IPS-15b (cell line): ENCODE measurements at regions not wholly inside any gene's neighbourhood (a gene's known extent, or its start where the extent isn't known, plus 50 kb on each side); places are given as distances from the start of the nearest gene placed in this dataset.

Source experiments
- H3K27me3 ChIP-seq: one replicate; pipeline ENCODE4 v1.6.1; 2013; ENCODE audit warnings: low read length; ENCODE audit not compliant: control insufficient read depth, insufficient read depth
- H3K36me3 ChIP-seq: one replicate; pipeline ENCODE4 v1.6.1; 2013; ENCODE audit warnings: low read length; ENCODE audit not compliant: control insufficient read depth, insufficient read depth
- H3K4me1 ChIP-seq: one replicate; pipeline ENCODE4 v1.6.1; 2013; ENCODE audit warnings: mild to moderate bottlenecking, low read length; ENCODE audit not compliant: control insufficient read depth, insufficient read depth
- H3K4me3 ChIP-seq: one replicate; pipeline ENCODE4 v1.5.1; 2013; ENCODE audit warnings: low read depth, low read length
- H3K9ac ChIP-seq: one replicate; pipeline ENCODE4 v1.6.1; 2013; ENCODE audit warnings: low read depth, mild to moderate bottlenecking, low read length
- H3K9me3 ChIP-seq: one replicate; pipeline ENCODE4 v1.6.1; 2013; ENCODE audit warnings: mild to moderate bottlenecking, low read length; ENCODE audit not compliant: control insufficient read depth, insufficient read depth

- Histone ChIP-seq H3K36me3 (no peaks in the 10 kb centered on the region), H3K9me3 (no peaks in the 10 kb centered on the region), H3K4me3 (no peak overlapping the region), H3K27me3 (no peaks in the 10 kb centered on the region), H3K9ac (no peak overlapping the region), H3K4me1 (no peaks in the 10 kb centered on the region)
Observed at GRCh38 chr9:103799959-103800358, 294.1 kb upstream of the SMC2 start.

DNA sequence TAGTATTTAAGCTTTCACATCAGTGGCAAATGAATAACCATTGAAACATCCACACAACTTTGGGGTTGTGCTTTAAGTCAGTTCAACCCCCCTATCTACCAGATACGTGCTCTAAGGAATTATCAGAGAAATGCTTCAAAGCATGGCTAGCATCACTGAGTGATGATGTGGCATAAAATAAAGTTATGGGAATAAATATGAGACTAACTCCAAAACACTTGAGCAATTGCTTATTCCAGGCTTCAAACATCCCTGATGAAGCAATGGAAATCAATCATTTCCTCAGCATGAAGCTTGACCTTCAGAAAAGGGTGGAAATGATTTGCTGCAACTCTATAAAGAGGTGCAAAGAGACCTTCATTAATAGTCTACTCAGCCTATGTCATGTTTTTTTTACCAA lies 292.0 kb upstream of the SMC2 start:
- H3K9ac ChIP-seq, result no peak overlapping the region
- H3K36me3 ChIP-seq, result no peaks in the 10 kb centered on the region
- no peaks in the 10 kb centered on the region for H3K9me3 ChIP-seq
- no peaks in the 10 kb centered on the region for H3K4me1 ChIP-seq
- H3K4me3 ChIP-seq, result no peak overlapping the region
- H3K27me3 ChIP-seq, result no peaks in the 10 kb centered on the region

- Histone ChIP-seq H3K4me3 (no peak overlapping the region), H3K27me3 (no peaks in the 10 kb centered on the region), H3K9ac (no peak overlapping the region), H3K36me3 (no peaks in the 10 kb centered on the region), H3K9me3 (no peaks in the 10 kb centered on the region), H3K4me1 (no peaks in the 10 kb centered on the region)
Observed at GRCh38 chr9:103803245-103803644, 290.9 kb upstream of the SMC2 start.

DNA sequence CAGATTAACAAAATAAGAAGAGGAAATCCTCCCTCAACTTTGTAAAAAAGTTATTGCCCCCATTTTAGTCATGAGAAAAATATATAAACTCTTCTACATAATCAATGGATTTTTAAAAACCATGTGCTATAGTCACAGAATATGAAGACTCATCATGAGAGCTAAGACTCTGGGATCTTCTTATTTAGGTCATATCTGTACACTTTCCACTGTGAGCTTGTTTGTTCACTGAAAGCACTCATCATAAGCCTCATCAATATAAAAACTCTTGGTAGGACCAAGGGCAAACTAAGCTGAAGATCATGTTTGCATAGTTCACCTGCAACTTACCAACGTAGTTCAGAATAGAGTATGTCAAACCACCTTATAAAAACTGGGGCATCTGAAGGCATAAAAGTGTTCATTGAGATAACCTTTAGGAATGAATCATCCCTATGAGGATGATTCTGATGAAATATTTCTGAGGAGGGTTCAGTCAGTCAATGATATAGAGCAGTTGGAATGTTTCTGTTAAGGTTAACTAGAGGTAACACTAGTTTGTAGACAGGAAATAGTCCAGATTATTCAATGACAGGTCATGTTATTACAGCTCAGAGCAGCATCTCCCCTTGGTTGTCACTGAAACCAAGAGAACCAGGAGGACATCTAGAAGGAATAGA lies 289.9 kb upstream of the SMC2 start:
- Histone ChIP-seq H3K27me3 (no peaks in the 10 kb centered on the region), H3K9me3 (no peaks in the 10 kb centered on the region), H3K9ac (no peak overlapping the region), H3K4me3 (no peak overlapping the region), H3K4me1 (no peaks in the 10 kb centered on the region), H3K36me3 (no peaks in the 10 kb centered on the region)

DNA sequence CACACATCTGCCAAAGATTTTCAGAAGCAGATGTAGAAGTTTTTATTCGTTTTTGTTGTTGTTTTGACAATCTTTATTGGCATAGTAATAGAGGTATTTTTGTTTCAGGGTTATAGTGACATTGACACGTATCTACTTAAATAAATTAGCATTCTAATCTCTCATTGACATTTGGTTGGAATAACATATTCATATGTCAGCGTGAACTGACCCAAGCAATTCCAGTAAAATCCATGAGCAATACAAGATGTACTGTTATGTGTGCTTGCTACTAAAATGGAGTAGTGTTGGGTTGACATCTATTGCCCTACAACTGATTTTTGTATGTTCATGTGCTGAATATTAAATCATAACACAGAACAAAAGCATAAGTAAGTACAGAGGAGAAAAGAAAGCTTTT lies 284.4 kb upstream of the SMC2 start:
- no peaks in the 10 kb centered on the region for H3K9me3 ChIP-seq
- H3K4me3 ChIP-seq, result no peak overlapping the region
- H3K27me3 ChIP-seq, result no peaks in the 10 kb centered on the region
- no peaks in the 10 kb centered on the region for H3K36me3 ChIP-seq
- no peaks in the 10 kb centered on the region for H3K4me1 ChIP-seq
- no peak overlapping the region for H3K9ac ChIP-seq

DNA sequence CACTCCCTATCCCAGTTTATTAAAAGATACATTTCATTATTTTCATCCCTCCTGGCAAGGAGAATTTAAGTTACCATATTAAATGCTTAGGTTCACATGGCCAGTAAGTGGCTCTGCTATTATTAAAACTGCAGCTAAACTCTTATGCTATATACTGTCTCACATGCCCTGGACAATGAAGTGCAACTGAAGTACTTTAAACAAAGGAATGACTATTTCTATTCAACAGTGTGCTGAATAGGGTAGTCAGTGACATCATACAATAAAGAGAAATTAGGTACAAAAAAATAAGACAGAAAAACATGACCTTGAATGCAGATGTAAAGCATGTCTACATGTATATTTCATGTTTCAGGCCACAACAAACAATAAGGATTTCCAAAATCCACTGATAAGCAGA lies 282.6 kb upstream of the SMC2 start:
- Histone ChIP-seq H3K27me3 (no peaks in the 10 kb centered on the region), H3K9me3 (no peaks in the 10 kb centered on the region), H3K9ac (no peak overlapping the region), H3K36me3 (no peaks in the 10 kb centered on the region), H3K4me3 (no peak overlapping the region), H3K4me1 (no peaks in the 10 kb centered on the region)

GRCh38 chr9:103816146-103816545 lies 278.0 kb upstream of the SMC2 start:
- Histone ChIP-seq H3K4me3 (no peak overlapping the region), H3K9me3 (no peaks in the 10 kb centered on the region), H3K36me3 (no peaks in the 10 kb centered on the region), H3K9ac (no peak overlapping the region), H3K4me1 (no peaks in the 10 kb centered on the region), H3K27me3 (no peaks in the 10 kb centered on the region)

DNA sequence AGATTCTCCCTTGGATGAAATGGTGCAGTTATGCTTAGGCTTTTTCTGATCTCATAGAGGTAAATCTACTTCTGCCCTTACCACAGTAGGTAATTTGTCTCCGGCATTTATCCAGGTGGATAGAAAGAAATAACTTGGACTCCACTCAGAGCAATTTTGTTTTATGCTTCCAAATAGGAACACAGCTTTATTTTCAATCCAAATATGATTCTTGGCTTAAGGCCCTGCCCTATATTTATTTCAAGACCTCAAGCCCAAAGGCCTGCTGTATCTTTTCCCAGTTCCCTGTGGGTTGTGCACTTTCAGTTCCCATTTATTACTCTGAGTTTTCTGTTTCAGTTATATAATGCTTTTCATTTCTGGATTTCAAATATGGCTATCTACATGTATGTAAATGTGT lies 274.2 kb upstream of the SMC2 start:
- no peak overlapping the region for H3K4me3 ChIP-seq
- no peak overlapping the region for H3K9ac ChIP-seq
- no peaks in the 10 kb centered on the region for H3K27me3 ChIP-seq
- no peaks in the 10 kb centered on the region for H3K4me1 ChIP-seq
- no peaks in the 10 kb centered on the region for H3K36me3 ChIP-seq
- H3K9me3 ChIP-seq, result no peaks in the 10 kb centered on the region

GRCh38 chr9:103821115-103821514 lies 273.0 kb upstream of the SMC2 start:
- no peaks in the 10 kb centered on the region for H3K4me1 ChIP-seq

DNA sequence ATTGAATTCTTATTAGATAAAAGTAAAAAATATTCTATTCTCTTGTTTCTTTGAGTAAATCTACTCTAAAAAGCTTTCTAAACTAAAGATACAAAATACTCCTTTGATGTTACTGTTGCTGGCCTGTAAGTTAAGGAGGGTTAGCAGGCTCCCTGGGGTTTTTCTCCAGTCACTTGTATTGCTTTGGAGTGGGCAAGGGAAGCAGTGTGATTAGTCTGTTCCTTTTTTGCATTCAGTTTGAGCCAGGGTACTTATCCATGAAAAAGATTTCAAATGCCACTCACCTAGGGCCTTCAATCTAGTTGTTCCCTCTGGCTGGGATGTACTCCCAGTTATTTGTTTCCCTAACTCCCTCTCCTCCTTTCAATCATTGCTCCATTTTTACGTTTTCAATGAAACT lies 256.2 kb upstream of the SMC2 start:
- no peaks in the 10 kb centered on the region for H3K9me3 ChIP-seq
- H3K4me1 ChIP-seq, result peaks cover 3% of the 10 kb centered on the region
- no peaks in the 10 kb centered on the region for H3K36me3 ChIP-seq
- H3K9ac ChIP-seq, result no peak overlapping the region
- H3K4me3 ChIP-seq, result no peak overlapping the region
- no peaks in the 10 kb centered on the region for H3K27me3 ChIP-seq

More at GRCh38 chr9:103821115-103821514, 273.0 kb upstream of the SMC2 start:
- Histone ChIP-seq H3K36me3 (no peaks in the 10 kb centered on the region), H3K4me3 (no peak overlapping the region), H3K9me3 (no peaks in the 10 kb centered on the region), H3K27me3 (no peaks in the 10 kb centered on the region), H3K9ac (no peak overlapping the region)

- no peak overlapping the region for H3K4me3 ChIP-seq
- H3K4me1 ChIP-seq, result peaks cover 3% of the 10 kb centered on the region
- no peaks in the 10 kb centered on the region for H3K9me3 ChIP-seq
- no peaks in the 10 kb centered on the region for H3K27me3 ChIP-seq
- H3K36me3 ChIP-seq, result no peaks in the 10 kb centered on the region
- no peak overlapping the region for H3K9ac ChIP-seq
Observed at GRCh38 chr9:103839197-103839596, 254.9 kb upstream of the SMC2 start.

GRCh38 chr9:103867886-103868285 lies 226.2 kb upstream of the SMC2 start:
- no peaks in the 10 kb centered on the region for H3K4me1 ChIP-seq
- no peak overlapping the region for H3K9ac ChIP-seq
- no peak overlapping the region for H3K4me3 ChIP-seq
- H3K9me3 ChIP-seq, result no peaks in the 10 kb centered on the region
- no peaks in the 10 kb centered on the region for H3K36me3 ChIP-seq
- no peaks in the 10 kb centered on the region for H3K27me3 ChIP-seq
